Fibroblast of pulmonary artery (primary cell): ENCODE measurements at regions not wholly inside any gene's neighbourhood (a gene's known extent, or its start where the extent isn't known, plus 50 kb on each side); places are given as distances from the start of the nearest gene placed in this dataset.

ENCODE experiments used
- DNase-seq: peaks from one replicate; pipeline ENCODE4 v3.0.0-alpha.2; 2010; ENCODE audit warnings: low read depth
- H3K4me3 ChIP-seq: replicated peaks from 2 replicates; pipeline ENCODE4 v1.5.1; 2011; ENCODE audit warnings: low read depth, mild to moderate bottlenecking, control low read depth, low read length, moderate library complexity
- TF ChIP-seq, protein P1 (sequence below): IDR thresholded peaks from 2 replicates; pipeline ENCODE4 v1.5.1; 2011; ENCODE audit warnings: mild to moderate bottlenecking, control low read depth, low read length, inconsistent platforms; ENCODE audit errors: missing control alignments

DNA sequence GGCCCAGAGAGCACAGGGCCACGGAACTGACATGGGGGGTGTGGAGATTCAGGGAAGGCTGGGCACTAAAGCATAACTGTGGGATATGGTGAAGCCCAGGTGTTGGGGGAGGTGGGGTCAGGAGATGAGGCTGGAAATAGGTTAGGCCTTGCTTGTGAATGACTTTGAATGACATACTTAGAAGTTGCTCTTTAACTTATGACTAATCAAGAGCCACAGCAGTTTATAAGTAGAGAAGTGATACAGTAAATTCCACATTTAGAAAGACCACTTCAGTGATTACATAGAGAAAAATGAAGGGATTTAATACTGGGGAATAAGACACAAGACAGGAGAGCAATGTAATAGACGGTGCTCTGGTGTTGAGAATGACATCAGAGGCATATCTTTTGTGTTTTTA is 120.8 kb upstream of the SEC61G start:
- TF ChIP-seq, protein P1, sequence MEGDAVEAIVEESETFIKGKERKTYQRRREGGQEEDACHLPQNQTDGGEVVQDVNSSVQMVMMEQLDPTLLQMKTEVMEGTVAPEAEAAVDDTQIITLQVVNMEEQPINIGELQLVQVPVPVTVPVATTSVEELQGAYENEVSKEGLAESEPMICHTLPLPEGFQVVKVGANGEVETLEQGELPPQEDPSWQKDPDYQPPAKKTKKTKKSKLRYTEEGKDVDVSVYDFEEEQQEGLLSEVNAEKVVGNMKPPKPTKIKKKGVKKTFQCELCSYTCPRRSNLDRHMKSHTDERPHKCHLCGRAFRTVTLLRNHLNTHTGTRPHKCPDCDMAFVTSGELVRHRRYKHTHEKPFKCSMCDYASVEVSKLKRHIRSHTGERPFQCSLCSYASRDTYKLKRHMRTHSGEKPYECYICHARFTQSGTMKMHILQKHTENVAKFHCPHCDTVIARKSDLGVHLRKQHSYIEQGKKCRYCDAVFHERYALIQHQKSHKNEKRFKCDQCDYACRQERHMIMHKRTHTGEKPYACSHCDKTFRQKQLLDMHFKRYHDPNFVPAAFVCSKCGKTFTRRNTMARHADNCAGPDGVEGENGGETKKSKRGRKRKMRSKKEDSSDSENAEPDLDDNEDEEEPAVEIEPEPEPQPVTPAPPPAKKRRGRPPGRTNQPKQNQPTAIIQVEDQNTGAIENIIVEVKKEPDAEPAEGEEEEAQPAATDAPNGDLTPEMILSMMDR = no peak
- no peak overlapping the region for H3K4me3 ChIP-seq
- no peak for DNase-seq

DNA sequence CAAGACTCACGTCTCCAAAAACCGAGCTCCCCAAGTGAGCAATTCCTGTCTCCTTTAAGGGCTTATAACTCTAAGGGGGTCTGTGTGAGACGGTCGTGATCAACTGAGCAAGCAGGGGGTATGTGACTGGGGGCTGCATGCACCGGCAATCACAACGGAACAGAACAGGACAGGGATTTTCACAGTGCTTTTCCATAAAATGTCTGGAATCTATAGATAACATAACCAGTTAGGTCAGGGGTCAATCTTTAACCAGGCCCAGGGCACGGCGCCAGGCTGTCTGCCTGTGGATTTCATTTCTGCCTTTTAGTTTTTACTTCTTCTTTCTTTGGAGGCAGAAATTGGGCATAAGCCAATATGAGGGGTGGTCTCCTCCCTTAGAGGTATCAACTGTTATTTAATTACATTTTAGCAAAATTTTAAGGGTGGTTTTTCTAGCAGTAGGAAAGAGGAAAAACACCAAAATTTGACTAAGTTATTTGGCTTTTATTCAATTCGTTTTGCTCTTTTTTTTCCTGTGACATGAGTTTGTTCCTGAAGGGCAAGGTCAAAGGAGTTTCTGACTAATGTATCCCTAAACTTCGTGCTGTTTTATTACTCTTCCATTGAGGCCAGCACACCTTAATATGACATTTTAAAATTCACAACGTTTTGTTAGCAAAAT is 121.4 kb upstream of the SEC61G start:
- DNase-seq = no peak
- TF ChIP-seq, protein P1 = no peak
- no peak overlapping the region for H3K4me3 ChIP-seq

DNA sequence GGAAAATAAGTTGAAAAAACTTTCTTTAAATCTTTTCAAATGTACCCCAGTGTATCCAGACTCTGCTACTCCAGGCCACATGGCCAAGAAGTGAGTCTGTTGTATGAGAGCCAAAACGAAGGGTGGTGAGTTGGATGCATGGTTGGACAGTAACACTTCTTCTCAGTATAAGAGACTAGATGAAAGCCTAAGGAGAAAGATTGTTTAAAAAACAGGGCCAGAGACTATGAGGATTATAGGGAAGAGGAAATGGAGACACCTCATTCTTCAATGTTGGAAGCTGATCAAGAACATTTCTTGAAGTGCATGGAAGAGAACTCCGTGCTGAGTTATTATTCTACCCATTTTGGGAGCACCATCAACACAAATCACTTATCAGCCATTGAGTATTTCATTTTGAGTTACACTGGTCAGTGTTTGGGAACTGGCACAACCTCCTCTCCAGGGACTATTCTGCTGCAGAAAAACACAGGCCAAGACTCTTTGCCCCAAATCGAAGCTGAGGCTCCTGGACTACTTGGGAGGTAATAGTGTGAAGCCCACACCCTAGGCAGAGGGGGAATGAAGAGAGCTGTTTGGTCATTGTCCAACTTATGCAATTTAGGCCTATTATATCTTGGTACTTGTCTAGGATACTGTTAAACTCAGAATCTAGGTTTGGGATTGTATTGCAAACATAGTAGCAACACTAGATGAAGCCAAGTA is 123.0 kb upstream of the SEC61G start:
- no peak overlapping the region for H3K4me3 ChIP-seq
- TF ChIP-seq, protein P1 = no peak
- DNase-seq = no peak

DNA sequence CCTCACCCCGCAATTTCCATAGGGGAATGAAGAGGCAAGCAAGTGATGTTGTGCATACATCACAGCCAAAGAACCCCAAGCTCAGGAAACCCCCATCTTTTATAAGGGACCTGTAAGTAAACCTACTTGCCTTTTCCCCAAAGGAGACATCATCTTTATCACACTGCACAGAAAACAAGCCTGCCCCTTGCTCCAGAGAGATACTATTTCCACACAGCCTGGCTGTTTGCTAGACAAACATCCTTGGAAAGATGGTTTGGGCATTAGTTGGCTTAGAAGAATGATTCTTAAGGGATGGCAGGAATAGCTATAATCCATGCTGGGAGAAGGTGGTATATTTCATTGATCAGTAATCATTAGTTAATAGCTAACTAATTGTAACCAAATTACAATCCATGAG is 123.7 kb upstream of the SEC61G start:
- DNase-seq = no peak
- no peak overlapping the region for H3K4me3 ChIP-seq
- TF ChIP-seq, protein P1 = no peak

DNA sequence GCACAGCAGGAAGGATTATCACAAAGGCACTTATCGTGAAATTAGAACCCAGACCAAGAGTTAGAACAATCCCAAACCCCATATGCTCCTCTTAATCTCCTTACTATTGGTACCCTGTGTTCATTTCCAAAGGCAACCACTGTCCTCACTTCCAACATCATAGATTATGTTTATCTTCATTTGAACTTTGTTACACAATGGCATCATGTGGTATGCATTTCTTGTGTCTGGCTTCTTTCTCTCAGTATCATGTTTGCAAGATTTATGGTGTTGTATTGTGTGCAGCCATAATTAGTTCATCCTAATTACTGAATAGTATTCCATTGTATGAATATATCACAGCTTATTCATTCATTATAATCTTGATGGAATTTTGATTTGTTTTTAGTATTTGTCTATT is 124.6 kb upstream of the SEC61G start:
- H3K4me3 ChIP-seq = no peak overlapping the region
- TF ChIP-seq, protein P1 = no peak
- no peak for DNase-seq

DNA sequence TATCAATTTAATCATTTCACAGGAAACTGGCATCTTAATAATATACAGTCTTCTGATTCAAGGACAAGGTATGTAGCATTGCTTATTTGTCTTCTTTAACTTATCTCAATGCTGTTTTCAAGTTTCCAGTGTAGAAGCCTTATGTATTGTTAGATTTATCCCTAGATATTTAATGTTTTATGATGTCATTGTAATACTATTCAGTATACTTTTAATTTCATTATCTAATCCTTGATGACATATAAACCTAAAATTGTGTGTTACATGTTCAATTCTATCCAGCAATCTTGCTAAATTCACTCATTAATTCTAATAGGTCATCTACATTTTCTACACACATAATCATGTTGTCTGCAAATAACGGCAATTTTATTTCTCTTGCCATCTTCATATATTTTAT is 126.3 kb upstream of the SEC61G start:
- TF ChIP-seq, protein P1 = no peak
- no peak for DNase-seq
- no peak overlapping the region for H3K4me3 ChIP-seq

DNA sequence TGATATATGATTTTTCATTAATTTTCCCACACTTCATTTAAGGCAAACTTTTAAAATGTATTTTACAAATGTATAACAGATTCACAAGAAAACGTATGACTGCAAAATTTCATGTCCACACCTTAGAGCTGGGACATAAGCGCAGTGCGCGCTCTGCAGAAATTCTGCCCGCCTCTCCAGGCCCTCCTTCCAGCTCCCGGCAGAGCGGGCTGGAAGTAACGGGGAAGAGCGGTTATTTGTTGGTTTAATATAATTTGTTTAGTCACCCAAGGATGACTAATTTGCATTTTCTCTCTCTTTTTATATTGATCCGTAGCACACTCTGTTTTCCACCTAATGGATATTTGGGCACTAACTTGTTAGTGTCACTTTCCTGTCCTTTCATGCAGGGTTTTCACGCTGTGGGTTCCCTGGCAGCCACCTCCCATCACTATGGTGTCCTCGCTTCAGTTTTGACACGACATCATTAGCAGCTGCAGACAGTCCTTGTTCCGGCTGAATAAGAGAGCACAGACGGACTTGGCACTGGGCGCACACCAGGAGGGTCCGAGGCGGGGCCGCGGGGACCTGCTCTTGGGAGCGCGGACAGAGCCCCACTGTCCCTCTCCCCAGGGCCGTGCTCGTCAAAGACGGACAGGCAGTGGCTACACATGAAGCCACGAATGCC is 129.2 kb upstream of the SEC61G start:
- H3K4me3 ChIP-seq = peak overlapping the region; percentile 41
- TF ChIP-seq, protein P1 = no peak
- no peak for DNase-seq
